Keratinocyte (primary cell): ENCODE measurements at regions not wholly inside any gene's neighbourhood (a gene's known extent, or its start where the extent isn't known, plus 50 kb on each side); places are given as distances from the start of the nearest gene placed in this dataset.

Experiments used
- DNase-seq: peaks from one replicate; pipeline ENCODE4 v3.0.0-alpha.2; 2011; ENCODE audit warnings: low read depth, missing footprints, low spot score
- FAIRE-seq: peaks from 2 replicates; lab custom pipeline; 2011; peaks lifted over from hg19 to GRCh38; lab: Jason Lieb, UNC
- H2AFZ ChIP-seq: 2 replicates; pipeline ENCODE4 v1.6.0; 2012; ENCODE audit warnings: low read length, control low read depth, inconsistent platforms; ENCODE audit not compliant: control insufficient read depth
- H3K27ac ChIP-seq: 2 replicates; pipeline ENCODE4 v1.5.1; 2011; ENCODE audit warnings: low read length; ENCODE audit not compliant: control insufficient read depth, insufficient read depth
- H3K27me3 ChIP-seq: 3 replicates; pipeline ENCODE4 v1.6.0; 2011; ENCODE audit warnings: low read length; ENCODE audit not compliant: control insufficient read depth, insufficient read depth; ENCODE audit errors: extremely low read depth
- H3K36me3 ChIP-seq, 2 experiments: 2 replicates in 1 of 2; 3 replicates in 1 of 2; pipeline ENCODE4 v1.5.1; 2011; ENCODE audit warnings: low read length in 2 of 2, mild to moderate bottlenecking in 1 of 2; ENCODE audit not compliant: control insufficient read depth in 2 of 2, insufficient read depth in 2 of 2; ENCODE audit errors: extremely low read depth in 1 of 2
- H3K4me1 ChIP-seq: 3 replicates; pipeline ENCODE4 v1.5.1; 2011; ENCODE audit warnings: low read length; ENCODE audit not compliant: control insufficient read depth, insufficient read depth; ENCODE audit errors: extremely low read depth
- H3K4me2 ChIP-seq: 3 replicates; pipeline ENCODE4 v1.6.0; 2011; ENCODE audit warnings: low read depth, low read length; ENCODE audit not compliant: control insufficient read depth, insufficient read depth; ENCODE audit errors: extremely low read depth
- H3K4me3 ChIP-seq, 3 experiments: fragments of 200-600 bp in 1 of 3; sonication (generic) in 1 of 3; 2 replicates in 2 of 3; 3 replicates in 1 of 3; pipeline ENCODE4 v1.5.1; 2011 to 2016; ENCODE audit warnings: low read length in 3 of 3, mild to moderate bottlenecking in 3 of 3, control low read depth in 2 of 3, inconsistent platforms in 1 of 3, low read depth in 1 of 3, mixed read lengths in 1 of 3, mixed run types in 1 of 3, moderate library complexity in 1 of 3; ENCODE audit not compliant: control insufficient read depth in 2 of 3, insufficient read depth in 2 of 3; ENCODE audit errors: extremely low read depth in 1 of 3
- H3K79me2 ChIP-seq: 2 replicates; pipeline ENCODE4 v1.6.0; 2012; ENCODE audit warnings: low read length; ENCODE audit not compliant: control insufficient read depth, insufficient read depth
- H3K9ac ChIP-seq: 3 replicates; pipeline ENCODE4 v1.6.0; 2011; ENCODE audit warnings: low read length; ENCODE audit not compliant: control insufficient read depth, insufficient read depth; ENCODE audit errors: extremely low read depth
- H3K9me1 ChIP-seq: 3 replicates; pipeline ENCODE4 v1.6.0; 2011; ENCODE audit warnings: low read length; ENCODE audit not compliant: control insufficient read depth, insufficient read depth; ENCODE audit errors: extremely low read depth
- H3K9me3 ChIP-seq: 2 replicates; pipeline ENCODE4 v1.5.1; 2012; ENCODE audit warnings: low read depth, low read length; ENCODE audit not compliant: control insufficient read depth
- H4K20me1 ChIP-seq: 3 replicates; pipeline ENCODE4 v1.6.0; 2011; ENCODE audit warnings: low read length; ENCODE audit not compliant: control insufficient read depth, insufficient read depth; ENCODE audit errors: extremely low read depth
- CTCF ChIP-seq, 3 experiments: IDR thresholded peaks in 1 of 3; conservative IDR thresholded peaks in 1 of 3; optimal IDR thresholded peaks in 1 of 3; 2 replicates in 2 of 3; 3 replicates in 1 of 3; pipeline versions ENCODE3 to v1.5.1; 2011; ENCODE audit warnings: low read length in 3 of 3, mild to moderate bottlenecking in 3 of 3, moderate library complexity in 2 of 3, control low read depth in 1 of 3, inconsistent platforms in 1 of 3; ENCODE audit not compliant: insufficient read depth in 2 of 3; ENCODE audit errors: extremely low read depth in 1 of 3
- EZH2 ChIP-seq: IDR thresholded peaks from one replicate; pipeline ENCODE4 v1.6.1; 2012; ENCODE audit warnings: inconsistent platforms, mild to moderate bottlenecking, low read length, moderate library complexity
- dilution Hi-C: fragments of 300-500 bp; cut with MboI; formaldehyde crosslinking; loops from one replicate; pipeline ENCODE4 v1.7.0; 2020; ENCODE audit warnings: low sequenced_read_pairs; ENCODE audit not compliant: extremely low pct_ligation_motif_present

GRCh38 chr1:115539736-115540135, 102.0 kb upstream of the VANGL1 start:
- H3K4me3 ChIP-seq: no peak overlapping the region
- FAIRE-seq (no peak), DNase-seq (no peak)
- H3K9ac ChIP-seq: no peak overlapping the region
- H2AFZ ChIP-seq: no peak overlapping the region
- H3K4me1 ChIP-seq: peaks cover 10% of the 10 kb centered on the region
- TF ChIP-seq CTCF (optimal IDR thresholded peaks at IDR 0.05 in 1 of 3, IDR thresholded peaks at IDR 0.05 in 1 of 3, conservative IDR thresholded peaks at IDR 0.05 in 1 of 3; ENCODE audit: extremely low read depth in 1 of 3, insufficient read depth in 2 of 3, low read length in 3 of 3): no peak
- TF ChIP-seq EZH2: no peak
- H3K9me3 ChIP-seq: no peaks in the 10 kb centered on the region
- no peak overlapping the region for H3K4me2 ChIP-seq
- dilution Hi-C loops: no loop called here
- H3K27me3 ChIP-seq: no peaks in the 10 kb centered on the region
- H4K20me1 ChIP-seq: no peaks in the 10 kb centered on the region
- no peak overlapping the region for H3K27ac ChIP-seq
- H3K9me1 ChIP-seq: no peaks in the 10 kb centered on the region
- H3K79me2 ChIP-seq: no peaks in the 10 kb centered on the region
- no peaks in the 10 kb centered on the region for H3K36me3 ChIP-seq

GRCh38 chr1:115539061-115539460, 102.7 kb upstream of the VANGL1 start:
- DNase-seq (no peak), FAIRE-seq (no peak)
- Histone ChIP-seq H3K4me1 (peaks cover 10% of the 10 kb centered on the region), H3K36me3 (no peaks in the 10 kb centered on the region), H3K27me3 (no peaks in the 10 kb centered on the region), H3K9me1 (no peaks in the 10 kb centered on the region), H3K27ac (no peak overlapping the region), H3K4me3 (no peak overlapping the region), H4K20me1 (no peaks in the 10 kb centered on the region), H3K4me2 (no peak overlapping the region), H3K79me2 (no peaks in the 10 kb centered on the region), H3K9ac (no peak overlapping the region), H3K9me3 (no peaks in the 10 kb centered on the region), H2AFZ (no peak overlapping the region)
- TF ChIP-seq EZH2 (no peak), CTCF (optimal IDR thresholded peaks at IDR 0.05 in 1 of 3, IDR thresholded peaks at IDR 0.05 in 1 of 3, conservative IDR thresholded peaks at IDR 0.05 in 1 of 3; ENCODE audit: extremely low read depth in 1 of 3, insufficient read depth in 2 of 3, low read length in 3 of 3) (no peak)
- dilution Hi-C loops: no loop called here
